ENCODE measurements at regions not wholly inside any gene's neighbourhood (a gene's known extent, or its start where the extent isn't known, plus 50 kb on each side); places are given as distances from the start of the nearest gene placed in this dataset.

GRCh38 chr12:46531804-46532203 lies 159.2 kb upstream of the SLC38A2 start:
- Histone ChIP-seq H3K27me3 (ENCODE audit: control insufficient read depth, insufficient read depth, low read length) (no peaks in the 10 kb centered on the region), H3K4me3 (ENCODE audit: low read depth, low read length) (no peak overlapping the region), H3K36me3 (ENCODE audit: control insufficient read depth, insufficient read depth, low read length) (no peaks in the 10 kb centered on the region), H3K27ac (ENCODE audit: low read depth, low read length) (no peak overlapping the region), H3K9ac (ENCODE audit: low read length) (no peak overlapping the region), H3K9me3 (ENCODE audit: control insufficient read depth, insufficient read depth, low read depth, low read length) (peaks cover 8% of the 10 kb centered on the region; the same call in 1 of the 2 replicates), H3K4me1 (ENCODE audit: control insufficient read depth, insufficient read depth, low read length) (peaks cover 4% of the 10 kb centered on the region; the same call in 1 of the 2 replicates)

- Histone ChIP-seq H3K36me3 (ENCODE audit: control insufficient read depth, insufficient read depth, low read length) (no peaks in the 10 kb centered on the region), H3K27me3 (ENCODE audit: control insufficient read depth, insufficient read depth, low read length) (no peaks in the 10 kb centered on the region), H3K9ac (ENCODE audit: low read length) (no peak overlapping the region), H3K4me1 (ENCODE audit: control insufficient read depth, insufficient read depth, low read length) (peaks cover 4% of the 10 kb centered on the region; the same call in 1 of the 2 replicates), H3K27ac (ENCODE audit: low read depth, low read length) (no peak overlapping the region), H3K4me3 (ENCODE audit: low read depth, low read length) (no peak overlapping the region), H3K9me3 (ENCODE audit: control insufficient read depth, insufficient read depth, low read depth, low read length) (peaks cover 8% of the 10 kb centered on the region; the same call in 1 of the 2 replicates)
Observed at GRCh38 chr12:46531059-46531785, 158.6 kb upstream of the SLC38A2 start.

GRCh38 chr12:46530373-46531056 lies 157.9 kb upstream of the SLC38A2 start:
- Histone ChIP-seq H3K27ac (ENCODE audit: low read depth, low read length) (no peak overlapping the region), H3K36me3 (ENCODE audit: control insufficient read depth, insufficient read depth, low read length) (no peaks in the 10 kb centered on the region), H3K9me3 (ENCODE audit: control insufficient read depth, insufficient read depth, low read depth, low read length) (peaks cover 8% of the 10 kb centered on the region; the same call in 1 of the 2 replicates), H3K27me3 (ENCODE audit: control insufficient read depth, insufficient read depth, low read length) (no peaks in the 10 kb centered on the region), H3K4me3 (ENCODE audit: low read depth, low read length) (no peak overlapping the region), H3K4me1 (ENCODE audit: control insufficient read depth, insufficient read depth, low read length) (peaks cover 4% of the 10 kb centered on the region; the same call in 1 of the 2 replicates), H3K9ac (ENCODE audit: low read length) (no peak overlapping the region)

- Histone ChIP-seq H3K4me1 (ENCODE audit: control insufficient read depth, insufficient read depth, low read length) (peaks cover 7% of the 10 kb centered on the region; the same call in 1 of the 2 replicates), H3K27me3 (ENCODE audit: control insufficient read depth, insufficient read depth, low read length) (no peaks in the 10 kb centered on the region), H3K4me3 (ENCODE audit: low read depth, low read length) (no peak overlapping the region), H3K9me3 (ENCODE audit: control insufficient read depth, insufficient read depth, low read depth, low read length) (peaks cover 8% of the 10 kb centered on the region; the same call in 1 of the 2 replicates), H3K27ac (ENCODE audit: low read depth, low read length) (no peak overlapping the region), H3K36me3 (ENCODE audit: control insufficient read depth, insufficient read depth, low read length) (no peaks in the 10 kb centered on the region), H3K9ac (ENCODE audit: low read length) (no peak overlapping the region)
Observed at GRCh38 chr12:46526233-46526632, 153.7 kb upstream of the SLC38A2 start.

- no peak overlapping the region for H3K4me3 ChIP-seq (ENCODE audit: low read depth, low read length)
- peaks cover 3% of the 10 kb centered on the region; the same call in 1 of the 2 replicates for H3K4me1 ChIP-seq (ENCODE audit: control insufficient read depth, insufficient read depth, low read length)
- no peaks in the 10 kb centered on the region for H3K36me3 ChIP-seq (ENCODE audit: control insufficient read depth, insufficient read depth, low read length)
- no peaks in the 10 kb centered on the region for H3K27me3 ChIP-seq (ENCODE audit: control insufficient read depth, insufficient read depth, low read length)
- no peak overlapping the region for H3K9ac ChIP-seq (ENCODE audit: low read length)
- no peak overlapping the region for H3K27ac ChIP-seq (ENCODE audit: low read depth, low read length)
- H3K9me3 ChIP-seq (ENCODE audit: control insufficient read depth, insufficient read depth, low read depth, low read length) = peaks cover 8% of the 10 kb centered on the region; the same call in 1 of the 2 replicates
Observed at GRCh38 chr12:46524778-46525177, 152.2 kb upstream of the SLC38A2 start.

- Histone ChIP-seq H3K27ac (ENCODE audit: low read depth, low read length) (no peak overlapping the region), H3K9ac (ENCODE audit: low read length) (no peak overlapping the region), H3K4me1 (ENCODE audit: control insufficient read depth, insufficient read depth, low read length) (peaks cover 3% of the 10 kb centered on the region; the same call in 1 of the 2 replicates), H3K4me3 (ENCODE audit: low read depth, low read length) (no peak overlapping the region), H3K36me3 (ENCODE audit: control insufficient read depth, insufficient read depth, low read length) (no peaks in the 10 kb centered on the region), H3K9me3 (ENCODE audit: control insufficient read depth, insufficient read depth, low read depth, low read length) (peaks cover 5% of the 10 kb centered on the region; the same call in 1 of the 2 replicates), H3K27me3 (ENCODE audit: control insufficient read depth, insufficient read depth, low read length) (no peaks in the 10 kb centered on the region)
Observed at GRCh38 chr12:46523863-46524770, 151.5 kb upstream of the SLC38A2 start.

- Histone ChIP-seq H3K27ac (ENCODE audit: low read depth, low read length) (no peak overlapping the region), H3K36me3 (ENCODE audit: control insufficient read depth, insufficient read depth, low read length) (no peaks in the 10 kb centered on the region), H3K4me1 (ENCODE audit: control insufficient read depth, insufficient read depth, low read length) (peaks cover 3% of the 10 kb centered on the region; the same call in 1 of the 2 replicates), H3K9ac (ENCODE audit: low read length) (no peak overlapping the region), H3K9me3 (ENCODE audit: control insufficient read depth, insufficient read depth, low read depth, low read length) (no peaks in the 10 kb centered on the region), H3K27me3 (ENCODE audit: control insufficient read depth, insufficient read depth, low read length) (no peaks in the 10 kb centered on the region), H3K4me3 (ENCODE audit: low read depth, low read length) (no peak overlapping the region)
Observed at GRCh38 chr12:46523446-46523845, 150.9 kb upstream of the SLC38A2 start.

- H3K4me1 ChIP-seq (ENCODE audit: control insufficient read depth, insufficient read depth, low read length) = peaks cover 4% of the 10 kb centered on the region; the same call in 1 of the 2 replicates
- no peaks in the 10 kb centered on the region for H3K9me3 ChIP-seq (ENCODE audit: control insufficient read depth, insufficient read depth, low read depth, low read length)
- H3K9ac ChIP-seq (ENCODE audit: low read length) = no peak overlapping the region
- no peak overlapping the region for H3K4me3 ChIP-seq (ENCODE audit: low read depth, low read length)
- no peak overlapping the region for H3K27ac ChIP-seq (ENCODE audit: low read depth, low read length)
- no peaks in the 10 kb centered on the region for H3K27me3 ChIP-seq (ENCODE audit: control insufficient read depth, insufficient read depth, low read length)
- H3K36me3 ChIP-seq (ENCODE audit: control insufficient read depth, insufficient read depth, low read length) = no peaks in the 10 kb centered on the region
Observed at GRCh38 chr12:46522071-46522470, 149.5 kb upstream of the SLC38A2 start.

GRCh38 chr12:46521145-46521544 lies 148.6 kb upstream of the SLC38A2 start:
- Histone ChIP-seq H3K4me3 (ENCODE audit: low read depth, low read length) (no peak overlapping the region), H3K4me1 (ENCODE audit: control insufficient read depth, insufficient read depth, low read length) (peaks cover 6% of the 10 kb centered on the region; the same call in 1 of the 2 replicates), H3K9me3 (ENCODE audit: control insufficient read depth, insufficient read depth, low read depth, low read length) (no peaks in the 10 kb centered on the region), H3K9ac (ENCODE audit: low read length) (no peak overlapping the region), H3K27me3 (ENCODE audit: control insufficient read depth, insufficient read depth, low read length) (no peaks in the 10 kb centered on the region), H3K27ac (ENCODE audit: low read depth, low read length) (no peak overlapping the region), H3K36me3 (ENCODE audit: control insufficient read depth, insufficient read depth, low read length) (no peaks in the 10 kb centered on the region)

GRCh38 chr12:46519407-46519806 lies 146.8 kb upstream of the SLC38A2 start:
- Histone ChIP-seq H3K9ac (ENCODE audit: low read length) (no peak overlapping the region), H3K9me3 (ENCODE audit: control insufficient read depth, insufficient read depth, low read depth, low read length) (no peaks in the 10 kb centered on the region), H3K36me3 (ENCODE audit: control insufficient read depth, insufficient read depth, low read length) (no peaks in the 10 kb centered on the region), H3K4me1 (ENCODE audit: control insufficient read depth, insufficient read depth, low read length) (peaks cover 3% of the 10 kb centered on the region; the same call in 1 of the 2 replicates), H3K27me3 (ENCODE audit: control insufficient read depth, insufficient read depth, low read length) (no peaks in the 10 kb centered on the region), H3K27ac (ENCODE audit: low read depth, low read length) (no peak overlapping the region), H3K4me3 (ENCODE audit: low read depth, low read length) (no peak overlapping the region)

All from HUES6 (cell line).